ENCODE measurements at regions not wholly inside any gene's neighbourhood (a gene's known extent, or its start where the extent isn't known, plus 50 kb on each side); places are given as distances from the start of the nearest gene placed in this dataset.

- H4K91ac ChIP-seq (ENCODE audit: insufficient read depth, low read depth, low read length), result no peak overlapping the region
- TF ChIP-seq MXI1 (IDR thresholded peaks at IDR 0.05; ENCODE audit: borderline replicate concordance, low read depth, low read length) (no peak), BHLHE40 (IDR thresholded peaks at IDR 0.05; ENCODE audit: low read depth, low read length) (no peak)
- no peak overlapping the region for H2AK5ac ChIP-seq (ENCODE audit: low read depth, low read length)
- H3K79me1 ChIP-seq (ENCODE audit: low read depth in 1 of 2, low read length in 2 of 2), result no peaks in the 10 kb centered on the region
- POLR2A ChIA-PET (ENCODE audit: unreplicated experiment), result no interaction called here
- no peak for DNase-seq
- no TSS peak for BruUV-seq (replicated peaks)
- H4K20me1 ChIP-seq (ENCODE audit: insufficient read depth, low read length), result no peaks in the 10 kb centered on the region
- no CpG with 5 or more reads among the region's 2 CpGs for WGBS, 2 experiments (ENCODE audit: extremely low coverage in 2 of 2, insufficient read length in 1 of 2)
- H2AFZ ChIP-seq (replicated peaks; ENCODE audit: low read length, poor library complexity), result no peak overlapping the region
- dilution Hi-C loops (cut with HindIII; ENCODE audit: low sequenced_read_pairs, unreplicated experiment) (no loop called here), intact Hi-C loops (cut with micrococcal nuclease) (no loop called here), in situ Hi-C loops (cut with MboI; ENCODE audit: low sequenced_read_pairs) (no loop called here)
- H3K36me3 ChIP-seq (ENCODE audit: control insufficient read depth, insufficient read depth, low read length), result no peaks in the 10 kb centered on the region
- H3K4ac ChIP-seq (ENCODE audit: low read depth, low read length), result no peak overlapping the region
- H3K56ac ChIP-seq (ENCODE audit: extremely low read depth, insufficient read depth, low read length), result no peak overlapping the region
- no peak overlapping the region for H2BK120ac ChIP-seq (ENCODE audit: low read depth, low read length)
- no peak overlapping the region for H3K23ac ChIP-seq (ENCODE audit: low read depth, low read length)
- no peaks in the 10 kb centered on the region for H3K4me1 ChIP-seq (ENCODE audit: control insufficient read depth, insufficient read depth, low read length)
- no peak overlapping the region for H2BK15ac ChIP-seq (ENCODE audit: low read depth, low read length)
- no peak overlapping the region for H3K4me2 ChIP-seq (ENCODE audit: low read depth, low read length)
- no peaks in the 10 kb centered on the region for H3K9me1 ChIP-seq (ENCODE audit: insufficient read depth, low read length)
- CTCF ChIA-PET, result no interaction called here
- no peak overlapping the region for H3K4me3 ChIP-seq (ENCODE audit: insufficient read depth, low read depth, low read length)
- H3K14ac ChIP-seq (replicated peaks; ENCODE audit: low read depth, low read length), result no peak overlapping the region
- H2BK20ac ChIP-seq (ENCODE audit: low read depth, low read length), result no peak overlapping the region
- H2BK5ac ChIP-seq (ENCODE audit: low read depth, low read length, poor library complexity, severe bottlenecking), result no peak overlapping the region
- H4K5ac ChIP-seq (ENCODE audit: low read depth, low read length), result no peak overlapping the region
- H3K27ac ChIP-seq (ENCODE audit: insufficient read depth, low read length), result no peak overlapping the region
- no peaks in the 10 kb centered on the region for H3K27me3 ChIP-seq (ENCODE audit: control insufficient read depth, insufficient read depth, low read length)
- no peak for ATAC-seq (ENCODE audit: low read depth)
- no peak overlapping the region for H2AK9ac ChIP-seq (replicated peaks; ENCODE audit: low read depth, low read length, poor library complexity)
- H3K18ac ChIP-seq (ENCODE audit: low read depth, low read length), result no peak overlapping the region
- H3K9me3 ChIP-seq (ENCODE audit: control insufficient read depth, insufficient read depth, low read length), result peaks cover 6% of the 10 kb centered on the region
- no peak overlapping the region for H3K9ac ChIP-seq (ENCODE audit: low read depth, low read length)
- H4K8ac ChIP-seq (ENCODE audit: low read depth in 2 of 2, low read length in 2 of 2), result no peak overlapping the region
Observed at GRCh38 chr2:185338104-185338503, 400.5 kb upstream of the FSIP2 start.

Measured in IMR-90 (cell line).